ENCODE measurements at regions not wholly inside any gene's neighbourhood (a gene's known extent, or its start where the extent isn't known, plus 50 kb on each side); places are given as distances from the start of the nearest gene placed in this dataset.

DNA sequence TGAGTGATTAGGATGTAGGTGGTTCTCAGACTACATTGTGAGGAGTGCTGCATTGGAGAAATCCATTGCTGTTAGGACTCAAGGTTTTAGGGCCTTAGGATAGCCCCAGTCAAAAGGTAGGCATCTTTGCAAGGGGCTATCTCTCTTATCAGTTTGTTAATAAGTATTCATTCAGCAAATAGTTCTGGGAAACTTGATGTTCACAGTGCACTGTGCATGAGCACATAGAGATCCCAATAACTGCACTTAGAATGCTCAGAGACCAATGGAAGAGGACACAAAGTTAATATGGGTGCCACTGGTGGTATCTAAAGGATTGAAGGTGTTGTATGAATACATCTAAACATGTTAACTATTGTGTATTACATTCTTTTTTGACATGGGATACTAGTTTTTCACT lies 131.4 kb downstream of the KIF4B start:
- TF ChIP-seq, protein P1, sequence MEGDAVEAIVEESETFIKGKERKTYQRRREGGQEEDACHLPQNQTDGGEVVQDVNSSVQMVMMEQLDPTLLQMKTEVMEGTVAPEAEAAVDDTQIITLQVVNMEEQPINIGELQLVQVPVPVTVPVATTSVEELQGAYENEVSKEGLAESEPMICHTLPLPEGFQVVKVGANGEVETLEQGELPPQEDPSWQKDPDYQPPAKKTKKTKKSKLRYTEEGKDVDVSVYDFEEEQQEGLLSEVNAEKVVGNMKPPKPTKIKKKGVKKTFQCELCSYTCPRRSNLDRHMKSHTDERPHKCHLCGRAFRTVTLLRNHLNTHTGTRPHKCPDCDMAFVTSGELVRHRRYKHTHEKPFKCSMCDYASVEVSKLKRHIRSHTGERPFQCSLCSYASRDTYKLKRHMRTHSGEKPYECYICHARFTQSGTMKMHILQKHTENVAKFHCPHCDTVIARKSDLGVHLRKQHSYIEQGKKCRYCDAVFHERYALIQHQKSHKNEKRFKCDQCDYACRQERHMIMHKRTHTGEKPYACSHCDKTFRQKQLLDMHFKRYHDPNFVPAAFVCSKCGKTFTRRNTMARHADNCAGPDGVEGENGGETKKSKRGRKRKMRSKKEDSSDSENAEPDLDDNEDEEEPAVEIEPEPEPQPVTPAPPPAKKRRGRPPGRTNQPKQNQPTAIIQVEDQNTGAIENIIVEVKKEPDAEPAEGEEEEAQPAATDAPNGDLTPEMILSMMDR (IDR thresholded peaks at IDR 0.05 in 8 of 11, conservative IDR thresholded peaks at IDR 0.05 in 3 of 11), result no peak
- TF ChIP-seq POLR2AphosphoS5 (IDR thresholded peaks at IDR 0.05), result no peak

All from spleen (tissue), 7 donors.